ENCODE measurements at regions not wholly inside any gene's neighbourhood (a gene's known extent, or its start where the extent isn't known, plus 50 kb on each side); places are given as distances from the start of the nearest gene placed in this dataset.

GRCh38 chr5:125050926-125051325, 304.5 kb upstream of the ZNF608 start:
- no peak for TF ChIP-seq CTCF (IDR thresholded peaks at IDR 0.05; ENCODE audit: insufficient read depth, low read depth, low read length)
- H3K4me3 ChIP-seq (ENCODE audit: low read depth, low read length), result no peak overlapping the region
- DNase-seq (ENCODE audit: low read depth), result no peak

- DNase-seq (ENCODE audit: low read depth), result no peak
- no peak for TF ChIP-seq CTCF (IDR thresholded peaks at IDR 0.05; ENCODE audit: insufficient read depth, low read depth, low read length)
Observed at GRCh38 chr5:125052584-125052983, 306.1 kb upstream of the ZNF608 start.

GRCh38 chr5:125053179-125053578, 306.7 kb upstream of the ZNF608 start:
- TF ChIP-seq CTCF (IDR thresholded peaks at IDR 0.05; ENCODE audit: insufficient read depth, low read depth, low read length), result no peak
- H3K4me3 ChIP-seq (ENCODE audit: low read depth, low read length), result no peak overlapping the region
- no peak for DNase-seq (ENCODE audit: low read depth)

More at GRCh38 chr5:125052584-125052983, 306.1 kb upstream of the ZNF608 start:
- H3K4me3 ChIP-seq (ENCODE audit: low read depth, low read length), result no peak overlapping the region

GRCh38 chr5:125054146-125054545, 307.7 kb upstream of the ZNF608 start:
- H3K4me3 ChIP-seq (ENCODE audit: low read depth, low read length), result no peak overlapping the region
- no peak for TF ChIP-seq CTCF (IDR thresholded peaks at IDR 0.05; ENCODE audit: insufficient read depth, low read depth, low read length)
- no peak for DNase-seq (ENCODE audit: low read depth)

- DNase-seq (ENCODE audit: low read depth), result no peak
- H3K4me3 ChIP-seq (ENCODE audit: low read depth, low read length), result no peak overlapping the region
- no peak for TF ChIP-seq CTCF (IDR thresholded peaks at IDR 0.05; ENCODE audit: insufficient read depth, low read depth, low read length)
Observed at GRCh38 chr5:125056671-125057485, 310.4 kb upstream of the ZNF608 start.

GRCh38 chr5:125057912-125058826, 311.7 kb upstream of the ZNF608 start:
- H3K4me3 ChIP-seq (ENCODE audit: low read depth, low read length), result no peak overlapping the region
- peak; percentile 49 for DNase-seq (ENCODE audit: low read depth)
- TF ChIP-seq CTCF (IDR thresholded peaks at IDR 0.05; ENCODE audit: insufficient read depth, low read depth, low read length), result no peak

Data from fibroblast of villous mesenchyme (primary cell).